K562 (cell line): ENCODE measurements at regions not wholly inside any gene's neighbourhood (a gene's known extent, or its start where the extent isn't known, plus 50 kb on each side); places are given as distances from the start of the nearest gene placed in this dataset.

Source experiments
- ADNP ChIP-seq: fragments of 200-800 bp; sonication (Bioruptor generic); IDR thresholded peaks from 2 replicates; pipeline ENCODE4 v1.6.1; 2016; ENCODE audit warnings: missing genetic modification characterization, missing compliant biosample characterization
- ARHGAP35 ChIP-seq: fragments of 450-650 bp; IDR thresholded peaks from 2 replicates; pipeline ENCODE4 v1.6.1; 2018; ENCODE audit not compliant: partially characterized antibody
- CEBPZ ChIP-seq: fragments of 150-350 bp; IDR thresholded peaks from 2 replicates; pipeline ENCODE4 v1.6.1; 2014; ENCODE audit warnings: low read depth, mild to moderate bottlenecking, low read length, borderline replicate concordance
- CUX1 ChIP-seq: fragments of 200-800 bp; sonication (Bioruptor generic); IDR thresholded peaks from 2 replicates; pipeline ENCODE4 v1.6.1; 2016; ENCODE audit warnings: missing genetic modification characterization, missing compliant biosample characterization
- ETS1 ChIP-seq: conservative IDR thresholded peaks from 2 replicates; pipeline ENCODE4 v1.6.1; 2011; ENCODE audit warnings: low read depth, mild to moderate bottlenecking, low read length; ENCODE audit not compliant: control insufficient read depth
- HNRNPL ChIP-seq: fragments of 200-400 bp; formaldehyde crosslinking; IDR thresholded peaks from 2 replicates; pipeline ENCODE4 v1.6.1; 2017; ENCODE audit warnings: low read depth, mild to moderate bottlenecking, low read length
- HOXB6 ChIP-seq: fragments of 250-450 bp; sonication (Bioruptor Pico); IDR thresholded peaks from 2 replicates; pipeline ENCODE4 v1.5.1; 2022; ENCODE audit warnings: mild to moderate bottlenecking, borderline replicate concordance
- MYBL2 ChIP-seq, 2 experiments: fragments of 450-650 bp in 1 of 2; sonication (generic) in 1 of 2; formaldehyde crosslinking in 1 of 2; IDR thresholded peaks; 2 replicates each; pipeline versions ENCODE4 v1.6.1 to v1.8.1; 2017 to 2022; ENCODE audit warnings: borderline replicate concordance in 1 of 2, inconsistent platforms in 1 of 2, low read depth in 1 of 2, mild to moderate bottlenecking in 1 of 2, missing genetic modification reagents in 1 of 2, moderate library complexity in 1 of 2
- PCBP1 ChIP-seq: fragments of 200-400 bp; formaldehyde crosslinking; IDR thresholded peaks from 2 replicates; pipeline ENCODE4 v1.6.1; 2018; ENCODE audit warnings: mild to moderate bottlenecking, low read depth, low read length; ENCODE audit not compliant: poor library complexity, severe bottlenecking
- RNF219 ChIP-seq: fragments of 250-450 bp; sonication (Bioruptor Pico); IDR thresholded peaks from 2 replicates; pipeline ENCODE4 v1.5.0; 2022; ENCODE audit warnings: mild to moderate bottlenecking
- TCF15 ChIP-seq: fragments of 250-450 bp; sonication (Bioruptor Pico); IDR thresholded peaks from 2 replicates; pipeline ENCODE4 v1.8.0; 2022; ENCODE audit warnings: moderate library complexity, mild to moderate bottlenecking, inconsistent platforms
- TRIM28 ChIP-seq: fragments of 450-650 bp; IDR thresholded peaks from 2 replicates; pipeline ENCODE4 v1.6.1; 2017
- ZNF699 ChIP-seq: fragments of 250-450 bp; sonication (Bioruptor Pico); IDR thresholded peaks from 2 replicates; pipeline ENCODE4 v1.8.0; 2021; ENCODE audit warnings: mild to moderate bottlenecking, moderate library complexity; ENCODE audit not compliant: insufficient replicate concordance

GRCh38 chr20:48139262-48140041 is 354.2 kb upstream of the SULF2 start (continued):
- TF ChIP-seq CUX1 (CRISPR knock-in tag) (peak; percentile 96), RNF219 (CRISPR knock-in tag) (peak; percentile 99), PCBP1 (no peak), ETS1 (no peak), TRIM28 (no peak), ADNP (tag) (no peak), ARHGAP35 (no peak), CEBPZ (no peak), MYBL2 (IDR thresholded peaks at IDR 0.05; ENCODE audit: low read depth) (no peak), MYBL2 (CRISPR knock-in tag; IDR thresholded peaks at IDR 0.05; ENCODE audit: borderline replicate concordance) (no peak), HOXB6 (CRISPR knock-in tag) (peak; percentile 98), HNRNPL (no peak), ZNF699 (no peak), TCF15 (CRISPR knock-in tag) (peak; percentile 96)
